Kidney tubule cell (primary cell): ENCODE measurements at regions not wholly inside any gene's neighbourhood (a gene's known extent, or its start where the extent isn't known, plus 50 kb on each side); places are given as distances from the start of the nearest gene placed in this dataset.
"Not testable (repeated sequence)": the region's sequence is repeated elsewhere in the genome, so short reads cannot be mapped to it uniquely, and the experiment has no call there.

Experiments
- DNase-seq: peaks from one replicate; pipeline ENCODE4 v3.0.0-alpha.2; 2018; ENCODE audit warnings: low spot score

GRCh38 chr17:14427900-14428647 lies 127.2 kb downstream of the HS3ST3B1 start:
- no peak for DNase-seq

GRCh38 chr17:14423156-14423555 lies 122.3 kb downstream of the HS3ST3B1 start:
- not testable (repeated sequence) for DNase-seq

GRCh38 chr17:14417336-14417735 lies 116.5 kb downstream of the HS3ST3B1 start:
- DNase-seq, result no peak

- no peak for DNase-seq
These were observed 108.4 kb downstream of the HS3ST3B1 start for GRCh38 chr17:14409292-14409691.

GRCh38 chr17:14407541-14407940 lies 106.7 kb downstream of the HS3ST3B1 start:
- DNase-seq, result no peak

GRCh38 chr17:14405189-14405588 lies 104.3 kb downstream of the HS3ST3B1 start:
- no peak for DNase-seq
